SK-N-MC (cell line): ENCODE measurements at regions not wholly inside any gene's neighbourhood (a gene's known extent, or its start where the extent isn't known, plus 50 kb on each side); places are given as distances from the start of the nearest gene placed in this dataset.

ENCODE experiments used
- EZH2 ChIP-seq: fragments of 200-600 bp; sonication (generic); IDR thresholded peaks from one replicate; pipeline ENCODE4 v1.6.1; 2017; ENCODE audit warnings: antibody characterized with exemption
- POLR2AphosphoS5 ChIP-seq: IDR thresholded peaks from 2 replicates; pipeline ENCODE4 v1.6.1; 2012; ENCODE audit warnings: mild to moderate bottlenecking, low read depth, low read length, borderline replicate concordance

- TF ChIP-seq EZH2 (no peak), POLR2AphosphoS5 (no peak)
Observed at GRCh38 chr10:31619531-31620061, 300.6 kb downstream of the ZEB1 start.
